GM06990 (cell line): ENCODE measurements at regions not wholly inside any gene's neighbourhood (a gene's known extent, or its start where the extent isn't known, plus 50 kb on each side); places are given as distances from the start of the nearest gene placed in this dataset.

Source experiments
- DNase-seq: peaks from one replicate; pipeline ENCODE4 v3.0.0-alpha.2; 2011; ENCODE audit not compliant: insufficient read length; ENCODE audit errors: extremely low read depth
- H3K27me3 ChIP-seq: replicated peaks from 2 replicates; pipeline ENCODE4 v1.6.0; 2011; ENCODE audit warnings: low read length; ENCODE audit not compliant: control insufficient read depth, insufficient read depth
- H3K36me3 ChIP-seq: 2 replicates; pipeline ENCODE4 v1.5.1; 2011; ENCODE audit warnings: low read length; ENCODE audit not compliant: control insufficient read depth, insufficient read depth
- H3K4me3 ChIP-seq: replicated peaks from 2 replicates; pipeline ENCODE4 v1.5.1; 2011; ENCODE audit warnings: low read depth, mild to moderate bottlenecking, control low read depth, low read length
- TF ChIP-seq, protein P1 (sequence below): IDR thresholded peaks from 2 replicates; pipeline ENCODE4 v1.5.1; 2011; ENCODE audit warnings: low read length, control low read depth, mild to moderate bottlenecking, inconsistent platforms; ENCODE audit not compliant: insufficient read depth, poor library complexity, severe bottlenecking

DNA sequence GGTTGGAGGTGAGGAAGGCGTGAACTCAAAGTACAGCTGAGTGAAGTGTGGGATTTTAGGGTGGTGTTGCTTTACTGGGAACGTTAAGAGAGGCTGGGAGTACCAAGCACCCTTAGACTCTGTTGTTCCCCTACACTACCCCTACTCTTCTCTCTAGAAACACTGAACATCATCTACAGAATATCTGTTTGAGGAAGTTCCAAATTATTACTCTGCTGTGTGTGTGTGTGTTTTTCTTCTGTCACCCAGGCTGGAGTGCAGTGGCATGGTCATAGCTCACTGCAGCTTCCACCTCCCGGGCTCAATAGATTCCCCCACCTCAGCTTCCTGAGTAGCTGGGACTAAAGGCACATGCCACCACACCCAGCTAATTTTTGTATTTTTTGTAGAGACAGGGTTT, 76.7 kb upstream of the AP1S2 start:
- Histone ChIP-seq H3K27me3 (no peaks in the 10 kb centered on the region), H3K4me3 (no peak overlapping the region), H3K36me3 (no peaks in the 10 kb centered on the region)
- TF ChIP-seq, protein P1, sequence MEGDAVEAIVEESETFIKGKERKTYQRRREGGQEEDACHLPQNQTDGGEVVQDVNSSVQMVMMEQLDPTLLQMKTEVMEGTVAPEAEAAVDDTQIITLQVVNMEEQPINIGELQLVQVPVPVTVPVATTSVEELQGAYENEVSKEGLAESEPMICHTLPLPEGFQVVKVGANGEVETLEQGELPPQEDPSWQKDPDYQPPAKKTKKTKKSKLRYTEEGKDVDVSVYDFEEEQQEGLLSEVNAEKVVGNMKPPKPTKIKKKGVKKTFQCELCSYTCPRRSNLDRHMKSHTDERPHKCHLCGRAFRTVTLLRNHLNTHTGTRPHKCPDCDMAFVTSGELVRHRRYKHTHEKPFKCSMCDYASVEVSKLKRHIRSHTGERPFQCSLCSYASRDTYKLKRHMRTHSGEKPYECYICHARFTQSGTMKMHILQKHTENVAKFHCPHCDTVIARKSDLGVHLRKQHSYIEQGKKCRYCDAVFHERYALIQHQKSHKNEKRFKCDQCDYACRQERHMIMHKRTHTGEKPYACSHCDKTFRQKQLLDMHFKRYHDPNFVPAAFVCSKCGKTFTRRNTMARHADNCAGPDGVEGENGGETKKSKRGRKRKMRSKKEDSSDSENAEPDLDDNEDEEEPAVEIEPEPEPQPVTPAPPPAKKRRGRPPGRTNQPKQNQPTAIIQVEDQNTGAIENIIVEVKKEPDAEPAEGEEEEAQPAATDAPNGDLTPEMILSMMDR, result no peak
- DNase-seq, result no peak

- peak; percentile 24 for DNase-seq
- TF ChIP-seq, protein P1, result peak; percentile 42
- H3K36me3 ChIP-seq, result no peaks in the 10 kb centered on the region
- no peak overlapping the region for H3K4me3 ChIP-seq
- no peaks in the 10 kb centered on the region for H3K27me3 ChIP-seq
Observed at GRCh38 chrX:15930585-15930984, 76.0 kb upstream of the AP1S2 start.

DNA sequence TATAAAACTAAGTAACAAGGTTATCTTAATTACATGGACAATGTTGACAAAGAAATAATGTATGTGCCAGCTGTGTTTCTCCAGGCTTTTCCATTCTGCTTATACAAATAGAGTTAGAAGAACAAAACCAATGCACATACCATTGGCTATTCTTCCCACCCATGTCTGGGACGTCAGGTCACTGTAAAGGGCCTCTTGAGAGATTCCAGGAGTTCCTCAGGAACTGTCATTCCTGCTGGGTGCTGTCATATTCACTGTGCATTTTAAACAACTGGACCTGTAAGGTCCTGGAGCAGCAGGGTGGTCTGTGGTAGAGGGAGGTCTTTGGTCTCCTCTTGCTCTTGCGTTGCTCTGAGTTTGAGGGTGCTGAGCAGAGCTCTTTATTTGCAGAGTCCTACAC, 74.6 kb upstream of the AP1S2 start:
- no peaks in the 10 kb centered on the region for H3K27me3 ChIP-seq
- TF ChIP-seq, protein P1, result no peak

GRCh38 chrX:15926622-15927021, 72.0 kb upstream of the AP1S2 start:
- no peaks in the 10 kb centered on the region for H3K27me3 ChIP-seq
- H3K4me3 ChIP-seq, result no peak overlapping the region
- H3K36me3 ChIP-seq, result no peaks in the 10 kb centered on the region
- DNase-seq, result no peak
- TF ChIP-seq, protein P1, result no peak

More for the DNA sequence above, 74.6 kb upstream of the AP1S2 start:
- no peaks in the 10 kb centered on the region for H3K36me3 ChIP-seq
- no peak for DNase-seq
- H3K4me3 ChIP-seq, result no peak overlapping the region

DNA sequence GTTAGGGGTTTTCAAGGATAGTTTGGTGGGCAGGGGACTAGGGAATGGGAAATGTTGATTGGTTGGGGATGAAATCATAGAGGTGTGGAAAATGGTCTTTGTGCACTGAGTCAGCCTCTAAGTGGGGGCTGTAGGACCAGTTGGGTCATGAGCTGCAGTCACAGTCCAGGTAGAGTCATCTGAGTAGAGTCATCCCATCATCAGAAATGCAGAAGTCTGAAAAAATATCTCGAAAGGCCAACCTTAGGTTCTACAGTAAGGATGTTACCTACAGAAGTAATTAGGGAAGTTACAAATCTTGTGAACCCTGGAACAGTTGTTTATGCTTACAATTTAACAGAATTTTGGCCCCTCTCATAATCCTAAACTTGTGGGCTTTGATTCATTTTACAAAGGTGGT, 63.4 kb upstream of the AP1S2 start:
- DNase-seq, result no peak
- TF ChIP-seq, protein P1, result no peak
- H3K4me3 ChIP-seq, result no peak overlapping the region
- H3K27me3 ChIP-seq, result no peaks in the 10 kb centered on the region
- H3K36me3 ChIP-seq, result no peaks in the 10 kb centered on the region

GRCh38 chrX:15916704-15917084, 62.1 kb upstream of the AP1S2 start:
- DNase-seq, result no peak
- no peaks in the 10 kb centered on the region for H3K27me3 ChIP-seq
- TF ChIP-seq, protein P1, result no peak
- H3K4me3 ChIP-seq, result no peak overlapping the region
- H3K36me3 ChIP-seq, result no peaks in the 10 kb centered on the region
